ENCODE measurements at regions not wholly inside any gene's neighbourhood (a gene's known extent, or its start where the extent isn't known, plus 50 kb on each side); places are given as distances from the start of the nearest gene placed in this dataset.

- TF ChIP-seq CTCF (IDR thresholded peaks at IDR 0.05) (no peak), POLR2A (IDR thresholded peaks at IDR 0.05) (no peak)
Measured at GRCh38 chr6:133584823-133585222, 304.1 kb upstream of the TCF21 start.
